Neural cell (in vitro differentiated cells): ENCODE measurements at regions not wholly inside any gene's neighbourhood (a gene's known extent, or its start where the extent isn't known, plus 50 kb on each side); places are given as distances from the start of the nearest gene placed in this dataset.

Source experiments
- H2AFZ ChIP-seq: fragments of 200-600, 300-800 bp; sonication (generic), shearing (Covaris generic); 2 replicates; pipeline ENCODE4 v1.6.0; 2014; ENCODE audit warnings: low read depth, mild to moderate bottlenecking, antibody characterized with exemption, low read length, moderate library complexity
- H3F3A ChIP-seq: fragments of 200-600 bp; shearing (Covaris generic); 2 replicates; pipeline ENCODE4 v1.6.1; 2016; ENCODE audit warnings: mild to moderate bottlenecking, moderate library complexity, mixed read lengths, antibody characterized with exemption, low read length; ENCODE audit not compliant: insufficient read depth, poor library complexity, severe bottlenecking
- H3K27ac ChIP-seq: fragments of 200-600, 300-800 bp; sonication (generic), shearing (Covaris generic); 2 replicates; pipeline ENCODE4 v1.5.1; 2014; ENCODE audit warnings: mild to moderate bottlenecking, low read length, moderate library complexity
- H3K27me3 ChIP-seq: fragments of 300-800, 200-600 bp; sonication (generic), shearing (Covaris generic); 2 replicates; pipeline ENCODE4 v1.6.0; 2014; ENCODE audit warnings: mild to moderate bottlenecking, low read depth, low read length, moderate library complexity; ENCODE audit not compliant: insufficient read depth
- H3K36me3 ChIP-seq: fragments of 300-800, 200-600 bp; sonication (generic), shearing (Covaris generic); 2 replicates; pipeline ENCODE4 v1.5.1; 2014; ENCODE audit warnings: mild to moderate bottlenecking, antibody characterized with exemption, low read length, moderate library complexity; ENCODE audit not compliant: insufficient read depth
- H3K4me2 ChIP-seq: fragments of 300-800, 200-600 bp; sonication (generic), shearing (Covaris generic); 2 replicates; pipeline ENCODE4 v1.6.0; 2014; ENCODE audit warnings: mild to moderate bottlenecking, low read length
- H3K4me3 ChIP-seq: fragments of 300-800, 200-600 bp; sonication (generic), shearing (Covaris generic); 2 replicates; pipeline ENCODE4 v1.5.1; 2014; ENCODE audit warnings: mild to moderate bottlenecking, low read length, moderate library complexity
- H3K79me2 ChIP-seq: fragments of 200-600 bp; shearing (Covaris generic); replicated peaks from 2 replicates; pipeline ENCODE4 v1.6.0; 2014; ENCODE audit warnings: mild to moderate bottlenecking, low read length, moderate library complexity; ENCODE audit not compliant: insufficient read depth
- H3K9ac ChIP-seq: fragments of 300-800, 200-600 bp; sonication (generic), shearing (Covaris generic); 2 replicates; pipeline ENCODE4 v1.6.1; 2016; ENCODE audit warnings: mild to moderate bottlenecking, low read length, mixed read lengths
- H3K9me2 ChIP-seq: fragments of 200-600 bp; shearing (Covaris generic); 2 replicates; pipeline ENCODE4 v1.6.1; 2016; ENCODE audit warnings: mild to moderate bottlenecking, low read length, mixed read lengths; ENCODE audit not compliant: insufficient read depth
- H3K9me3 ChIP-seq: fragments of 200-600, 300-800 bp; sonication (generic), shearing (Covaris generic); 2 replicates; pipeline ENCODE4 v1.6.1; 2016; ENCODE audit warnings: mild to moderate bottlenecking, mixed run types, low read length, moderate library complexity, mixed read lengths
- H4K20me1 ChIP-seq: fragments of 200-600 bp; shearing (Covaris generic); 2 replicates; pipeline ENCODE4 v1.6.1; 2016; ENCODE audit warnings: mild to moderate bottlenecking, mixed run types; ENCODE audit not compliant: insufficient read depth
- CTCF ChIP-seq: fragments of 450-650 bp; IDR thresholded peaks from 2 replicates; pipeline ENCODE4 v1.5.1; 2014; ENCODE audit warnings: antibody characterized with exemption, mild to moderate bottlenecking, moderate library complexity; ENCODE audit not compliant: poor library complexity, severe bottlenecking
- EP300 ChIP-seq: fragments of 450-650 bp; conservative IDR thresholded peaks from 2 replicates; pipeline ENCODE4 v1.6.1; 2014; ENCODE audit warnings: antibody characterized with exemption, mild to moderate bottlenecking, moderate library complexity; ENCODE audit not compliant: poor library complexity, severe bottlenecking
- EZH2 ChIP-seq: fragments of 200-600, 300-800 bp; shearing (Covaris generic), sonication (generic); IDR thresholded peaks from 2 replicates; pipeline ENCODE4 v1.6.1; 2014; ENCODE audit warnings: antibody characterized with exemption, low read length, borderline replicate concordance, mild to moderate bottlenecking; ENCODE audit not compliant: insufficient read depth, poor library complexity, severe bottlenecking
- MXI1 ChIP-seq: fragments of 450-650 bp; conservative IDR thresholded peaks from 2 replicates; pipeline ENCODE4 v1.6.1; 2014; ENCODE audit warnings: antibody characterized with exemption, mild to moderate bottlenecking; ENCODE audit not compliant: poor library complexity, severe bottlenecking
- POLR2AphosphoS5 ChIP-seq: IDR thresholded peaks from 2 replicates; pipeline ENCODE4 v1.6.1; 2012
- RAD21 ChIP-seq: fragments of 450-650 bp; conservative IDR thresholded peaks from 2 replicates; pipeline ENCODE4 v1.6.1; 2014; ENCODE audit warnings: antibody characterized with exemption, mild to moderate bottlenecking, moderate library complexity
- REST ChIP-seq: IDR thresholded peaks from 2 replicates; pipeline ENCODE4 v1.6.1; 2012; ENCODE audit warnings: borderline replicate concordance
- SMC3 ChIP-seq: fragments of 450-650 bp; conservative IDR thresholded peaks from 2 replicates; pipeline ENCODE4 v1.6.1; 2014; ENCODE audit warnings: antibody characterized with exemption, mild to moderate bottlenecking, moderate library complexity; ENCODE audit not compliant: poor library complexity
- TAF1 ChIP-seq: IDR thresholded peaks from 2 replicates; pipeline ENCODE4 v1.6.1; 2012; ENCODE audit warnings: low read depth

GRCh38 chr4:35604252-35604651 lies 640.1 kb downstream of the ARAP2 start:
- Histone ChIP-seq H3K36me3 (no peaks in the 10 kb centered on the region), H2AFZ (no peak overlapping the region), H3K9me2 (no peaks in the 10 kb centered on the region), H3K27me3 (no peaks in the 10 kb centered on the region), H3F3A (no peaks in the 10 kb centered on the region), H3K9ac (no peak overlapping the region), H3K27ac (no peak overlapping the region), H3K4me2 (no peak overlapping the region), H3K4me3 (no peak overlapping the region), H4K20me1 (no peaks in the 10 kb centered on the region), H3K9me3 (no peaks in the 10 kb centered on the region), H3K79me2 (no peaks in the 10 kb centered on the region)
- TF ChIP-seq CTCF, result no peak
- TF ChIP-seq EZH2, result no peak
- TF ChIP-seq EP300, result no peak
- TF ChIP-seq SMC3, result no peak
- no peak for TF ChIP-seq RAD21
- TF ChIP-seq MXI1, result no peak
- no peak for TF ChIP-seq POLR2AphosphoS5
- no peak for TF ChIP-seq TAF1
- TF ChIP-seq REST, result no peak

DNA sequence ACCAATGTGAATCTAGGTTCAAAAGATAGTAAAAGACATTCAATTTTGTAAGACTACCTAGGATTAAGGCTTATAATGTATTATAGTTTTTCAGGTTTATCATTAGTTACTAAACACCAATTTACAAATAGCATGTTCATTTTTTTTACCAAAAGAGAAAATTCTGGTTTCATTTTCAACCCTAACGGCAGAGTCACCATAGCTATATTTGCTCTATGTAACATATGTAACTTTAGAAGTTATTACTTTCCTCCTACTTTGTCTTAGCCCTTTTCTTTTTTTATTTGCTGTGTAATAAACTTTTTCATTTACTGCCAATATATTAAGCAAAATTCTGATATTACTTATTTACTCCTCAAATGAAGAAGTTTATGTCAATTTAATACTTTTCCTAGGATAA lies 639.6 kb downstream of the ARAP2 start:
- no peaks in the 10 kb centered on the region for H3K9me3 ChIP-seq
- no peak overlapping the region for H2AFZ ChIP-seq
- no peaks in the 10 kb centered on the region for H3F3A ChIP-seq
- H4K20me1 ChIP-seq, result no peaks in the 10 kb centered on the region
- H3K9ac ChIP-seq, result no peak overlapping the region
- no peaks in the 10 kb centered on the region for H3K79me2 ChIP-seq
- H3K27ac ChIP-seq, result no peak overlapping the region
- H3K36me3 ChIP-seq, result no peaks in the 10 kb centered on the region
- no peaks in the 10 kb centered on the region for H3K9me2 ChIP-seq
- H3K27me3 ChIP-seq, result no peaks in the 10 kb centered on the region
- H3K4me3 ChIP-seq, result no peak overlapping the region
- no peak overlapping the region for H3K4me2 ChIP-seq
- TF ChIP-seq REST (no peak), EZH2 (no peak), POLR2AphosphoS5 (no peak), EP300 (no peak), RAD21 (no peak), MXI1 (no peak), SMC3 (no peak), TAF1 (no peak), CTCF (no peak)
